ENCODE measurements at regions not wholly inside any gene's neighbourhood (a gene's known extent, or its start where the extent isn't known, plus 50 kb on each side); places are given as distances from the start of the nearest gene placed in this dataset.

DNA sequence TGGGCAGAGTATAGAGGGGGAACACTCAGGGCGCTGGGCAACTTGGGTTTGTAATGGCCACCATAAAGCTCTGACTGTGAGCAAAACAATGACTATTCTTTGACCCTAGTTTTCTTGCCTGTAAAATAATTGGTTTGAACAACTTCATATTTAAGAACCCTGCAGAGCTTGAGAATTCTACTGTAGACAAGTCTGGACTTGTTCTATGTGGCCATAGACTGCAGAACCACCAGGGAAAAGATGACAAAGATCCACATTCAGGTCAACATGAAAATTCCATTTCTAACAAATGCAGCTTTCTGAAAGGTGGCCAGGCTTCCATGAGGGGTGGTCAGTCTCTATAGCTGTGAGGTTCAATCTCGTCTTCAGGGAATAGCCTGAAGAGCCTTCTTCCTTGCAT lies 239.4 kb upstream of the LRRN1 start:
- DNase-seq, result no peak

DNA sequence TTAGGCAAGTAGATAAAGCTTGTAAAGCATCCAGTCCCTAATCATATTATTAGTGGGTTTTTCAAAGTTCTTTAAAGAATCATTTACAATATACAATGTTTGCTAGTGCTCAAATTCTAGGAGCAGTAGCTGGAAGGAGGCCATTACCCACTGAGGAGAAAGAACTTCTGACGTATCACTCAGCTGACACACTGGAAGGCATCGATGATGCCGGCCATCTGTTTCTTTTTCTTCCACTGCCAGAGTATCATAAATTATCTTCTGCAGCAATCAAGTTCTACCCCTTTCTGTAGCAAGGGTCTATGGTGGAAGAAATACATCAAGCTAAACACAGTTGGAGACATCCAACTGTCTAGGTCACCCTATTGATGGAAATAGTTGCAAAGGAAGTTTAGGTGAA lies 243.2 kb upstream of the LRRN1 start:
- no peak for DNase-seq

DNA sequence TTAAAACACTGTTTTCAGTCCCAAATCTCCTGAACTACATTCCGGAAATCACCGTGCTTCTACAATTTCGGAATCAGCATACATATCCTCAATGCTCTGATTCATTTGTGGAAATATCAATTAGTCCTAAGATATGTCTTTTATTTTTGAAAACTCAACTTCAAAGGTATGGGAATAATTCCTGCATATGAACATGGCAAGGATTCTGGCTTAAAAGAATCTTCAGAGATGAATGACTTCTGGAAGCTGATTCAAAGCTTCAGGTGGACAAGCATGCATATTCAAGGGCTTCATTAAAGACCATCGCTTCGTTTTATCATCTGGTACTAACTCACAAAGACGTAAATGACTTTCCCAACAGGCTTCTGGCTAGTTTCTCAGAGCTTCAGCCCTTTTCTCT lies 246.0 kb upstream of the LRRN1 start:
- DNase-seq, result no peak

DNA sequence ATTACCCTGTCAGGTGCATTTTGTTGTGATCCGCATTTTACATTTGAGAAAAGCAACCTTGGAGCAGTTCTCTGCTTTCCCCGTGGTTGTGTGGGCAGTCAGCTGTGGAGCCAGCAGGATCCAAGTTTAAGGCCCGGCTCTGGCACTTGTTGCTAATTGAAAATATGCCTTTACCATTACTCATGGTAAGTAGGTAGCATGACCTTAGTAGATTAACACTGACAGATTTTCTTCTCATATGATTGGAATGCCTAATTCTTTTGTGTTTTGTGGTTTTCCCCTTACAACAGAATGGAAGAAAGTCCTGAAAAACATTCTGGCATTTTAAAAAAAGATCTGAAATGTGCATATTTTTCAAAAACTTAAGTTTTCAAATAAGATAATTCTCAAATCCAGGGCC lies 246.5 kb upstream of the LRRN1 start:
- no peak for DNase-seq

DNA sequence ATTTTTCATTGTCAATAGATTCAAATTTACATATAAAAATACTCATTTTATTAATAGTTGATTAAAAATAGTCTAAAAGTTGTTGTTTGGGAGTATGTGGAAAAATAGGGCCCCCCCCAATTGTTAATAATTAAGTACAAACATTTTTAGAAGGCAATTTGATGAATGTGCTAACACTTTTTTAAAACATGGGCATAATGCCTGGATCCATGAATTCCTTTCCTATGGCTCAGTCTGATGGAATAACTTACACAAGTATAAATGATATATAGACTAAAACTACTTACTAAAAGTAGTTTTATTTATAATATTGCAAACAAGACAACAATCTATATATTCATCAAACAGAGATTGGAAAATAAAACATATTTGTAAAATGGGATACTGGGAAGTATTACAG lies 247.2 kb upstream of the LRRN1 start:
- DNase-seq, result no peak

- DNase-seq, result no peak
These were observed 253.9 kb upstream of the LRRN1 start for GRCh38 chr3:3545360-3545759.

- DNase-seq, result no peak
These were observed 260.8 kb upstream of the LRRN1 start for GRCh38 chr3:3538451-3538850.

- DNase-seq, result no peak
These were observed 266.7 kb upstream of the LRRN1 start for GRCh38 chr3:3532508-3532907.

GRCh38 chr3:3531476-3531875 lies 267.8 kb upstream of the LRRN1 start:
- DNase-seq, result no peak

- no peak for DNase-seq
These were observed 280.0 kb upstream of the LRRN1 start for GRCh38 chr3:3519266-3519665.

GRCh38 chr3:3516996-3517395 lies 282.2 kb upstream of the LRRN1 start:
- DNase-seq, result no peak

- no peak for DNase-seq
These were observed 282.8 kb upstream of the LRRN1 start for GRCh38 chr3:3516384-3516783.

- DNase-seq, result no peak
These were observed 289.6 kb upstream of the LRRN1 start for GRCh38 chr3:3509665-3510064.

GRCh38 chr3:3504686-3505085 lies 294.5 kb upstream of the LRRN1 start:
- no peak for DNase-seq

DNA sequence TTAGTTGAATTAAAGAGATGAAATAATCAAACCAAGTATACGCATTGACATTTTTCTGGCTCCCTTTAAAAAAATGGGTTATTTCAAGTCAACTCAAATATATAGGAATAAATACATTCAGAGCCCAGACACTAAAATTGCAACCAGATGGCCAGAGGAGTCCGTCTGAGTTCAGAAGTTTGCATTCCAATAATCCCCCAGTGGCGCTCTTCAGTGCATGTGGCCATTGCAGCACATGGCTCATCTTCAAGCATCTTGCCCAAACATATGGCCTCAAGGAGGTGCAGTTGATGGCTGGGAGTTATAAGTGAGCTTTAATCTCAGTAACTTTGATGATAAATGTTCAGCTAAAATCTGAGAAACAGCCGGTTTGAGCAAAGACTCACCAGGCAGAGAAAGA lies 295.8 kb upstream of the LRRN1 start:
- no peak for DNase-seq

DNA sequence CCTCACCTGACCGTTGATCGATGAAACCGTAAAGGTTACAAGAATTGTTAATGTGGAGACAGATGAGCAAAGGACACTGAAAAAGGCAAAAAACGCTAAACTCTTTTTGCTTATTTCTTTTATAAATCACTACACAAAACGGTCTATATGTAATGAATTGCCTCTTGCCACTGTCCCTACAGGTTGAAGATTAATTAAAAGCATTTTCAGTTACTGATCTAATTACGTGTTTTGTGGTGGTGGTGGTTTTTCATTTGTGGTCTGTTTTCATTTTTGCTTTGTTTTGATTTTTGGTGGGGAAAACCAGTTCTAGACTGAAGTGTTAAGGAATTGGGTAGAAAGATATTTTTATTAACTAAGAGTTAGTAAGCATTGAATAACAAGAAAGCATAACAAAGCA lies 299.2 kb upstream of the LRRN1 start:
- DNase-seq, result no peak

GRCh38 chr3:3499012-3499562 lies 300.1 kb upstream of the LRRN1 start:
- no peak for DNase-seq

- DNase-seq, result no peak
These were observed 303.6 kb upstream of the LRRN1 start for GRCh38 chr3:3495611-3496010.

GRCh38 chr3:3476669-3477068 lies 297.2 kb upstream of the CRBN start:
- no peak for DNase-seq

DNA sequence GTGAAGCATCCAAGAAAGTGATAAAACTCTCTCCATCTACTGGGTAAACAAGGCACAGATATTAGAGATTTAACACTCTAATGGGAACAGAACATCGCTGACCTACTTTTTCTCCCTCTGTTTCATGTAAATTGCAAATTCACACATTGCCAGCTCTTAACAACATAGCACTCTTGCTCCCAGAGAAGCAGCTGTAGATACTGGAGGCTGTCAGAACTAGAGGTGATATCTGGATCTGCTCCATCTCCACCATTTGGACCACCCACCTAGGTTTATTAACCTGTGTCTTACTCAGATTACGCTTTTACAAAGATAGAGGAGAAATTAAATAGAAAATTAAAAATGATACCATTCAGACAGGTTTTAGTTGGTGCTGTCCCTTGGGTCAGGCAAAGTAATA lies 289.1 kb upstream of the CRBN start:
- no peak for DNase-seq

DNA sequence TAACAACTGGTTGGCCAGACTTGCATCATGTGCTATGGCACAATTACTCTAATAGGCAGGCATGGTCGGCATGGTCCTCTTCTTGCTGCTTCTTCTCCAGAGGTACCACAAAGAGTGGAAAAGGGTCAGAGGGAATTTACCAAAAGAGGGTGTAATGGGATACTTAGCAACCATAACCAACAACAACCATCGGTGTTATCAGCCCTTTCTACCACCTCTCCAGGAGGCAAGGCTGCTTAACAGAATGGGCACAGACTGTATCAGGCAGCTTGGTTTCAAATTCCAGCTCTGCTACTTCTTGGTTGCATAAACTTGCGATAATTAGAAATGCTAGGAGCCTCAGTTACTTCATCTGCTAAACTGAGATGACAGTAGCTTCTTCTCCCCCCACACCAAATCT lies 284.6 kb upstream of the CRBN start:
- no peak for DNase-seq

DNA sequence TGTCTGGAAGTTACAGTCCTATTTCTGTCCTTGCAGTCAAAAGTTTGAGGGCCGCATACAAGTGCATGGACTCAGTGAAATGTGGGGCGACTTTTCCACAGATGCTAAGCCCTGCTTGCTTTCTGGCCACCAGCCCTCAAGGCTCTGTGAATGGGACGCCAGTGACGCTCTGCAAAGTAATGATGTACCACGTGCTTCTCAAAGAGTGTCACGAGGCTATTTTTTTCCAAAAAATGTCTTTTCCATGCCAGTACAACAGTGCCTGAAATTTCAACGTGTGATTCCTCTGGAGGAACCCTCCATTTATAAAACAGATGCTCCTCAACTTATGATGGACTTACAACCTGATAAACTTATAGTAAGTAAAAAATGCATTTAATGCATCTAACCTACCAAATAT lies 281.8 kb upstream of the CRBN start:
- DNase-seq, result no peak

- DNase-seq, result no peak
These were observed 269.0 kb upstream of the CRBN start for GRCh38 chr3:3448468-3448867.

- no peak for DNase-seq
These were observed 268.1 kb upstream of the CRBN start for GRCh38 chr3:3447641-3448040.

DNA sequence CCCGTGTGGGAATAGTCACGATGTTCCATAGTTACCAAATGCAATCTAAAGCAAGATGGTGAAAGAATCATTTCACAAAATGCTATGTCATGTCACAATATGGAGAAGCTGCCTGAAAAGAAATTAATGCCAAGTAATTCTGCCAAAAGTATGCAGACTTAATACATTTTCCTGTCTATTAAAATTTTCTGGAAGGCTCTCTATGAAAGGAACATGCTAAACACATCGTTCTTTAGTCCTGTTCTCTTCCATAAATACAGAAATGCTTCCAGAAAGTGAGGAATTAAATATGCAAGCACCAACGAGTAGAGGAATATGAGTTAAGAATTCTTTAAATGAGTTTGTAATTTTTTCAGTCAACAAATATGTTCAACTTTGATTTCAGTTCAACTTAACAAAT lies 266.8 kb upstream of the CRBN start:
- no peak for DNase-seq

- DNase-seq, result no peak
These were observed 264.0 kb upstream of the CRBN start for GRCh38 chr3:3443482-3443881.
